ENCODE measurements at regions not wholly inside any gene's neighbourhood (a gene's known extent, or its start where the extent isn't known, plus 50 kb on each side); places are given as distances from the start of the nearest gene placed in this dataset.

- DNase-seq (ENCODE audit: insufficient read length, low spot score) = no peak
- no peak for FAIRE-seq
Observed at GRCh38 chr2:45256867-45257641, 247.8 kb upstream of the SIX2 start.

- FAIRE-seq (peak; percentile 4), DNase-seq (ENCODE audit: insufficient read length, low spot score) (no peak)
Observed at GRCh38 chr2:45256173-45256866, 247.1 kb upstream of the SIX2 start.

GRCh38 chr2:45255563-45255962 lies 246.3 kb upstream of the SIX2 start:
- FAIRE-seq = no peak
- DNase-seq (ENCODE audit: insufficient read length, low spot score) = no peak

GRCh38 chr2:45254025-45254424 lies 244.8 kb upstream of the SIX2 start:
- DNase-seq (ENCODE audit: insufficient read length, low spot score) = no peak
- no peak for FAIRE-seq

GRCh38 chr2:45253151-45253550 lies 243.9 kb upstream of the SIX2 start:
- FAIRE-seq = no peak

GRCh38 chr2:45250176-45250575 lies 240.9 kb upstream of the SIX2 start:
- no peak for DNase-seq (ENCODE audit: insufficient read length, low spot score)
- FAIRE-seq = no peak

More at GRCh38 chr2:45253151-45253550, 243.9 kb upstream of the SIX2 start:
- no peak for DNase-seq (ENCODE audit: insufficient read length, low spot score)

GRCh38 chr2:45248214-45248613 lies 239.0 kb upstream of the SIX2 start:
- DNase-seq (ENCODE audit: insufficient read length, low spot score) (no peak), FAIRE-seq (no peak)

GRCh38 chr2:45244928-45245327 lies 235.7 kb upstream of the SIX2 start:
- FAIRE-seq = no peak

GRCh38 chr2:45242161-45242741 lies 233.0 kb upstream of the SIX2 start:
- no peak for DNase-seq (ENCODE audit: insufficient read length, low spot score)
- peak; percentile 59 for FAIRE-seq

More at GRCh38 chr2:45244928-45245327, 235.7 kb upstream of the SIX2 start:
- DNase-seq (ENCODE audit: insufficient read length, low spot score) = no peak

GRCh38 chr2:45241061-45241561 lies 231.9 kb upstream of the SIX2 start:
- FAIRE-seq (peak; percentile 20), DNase-seq (ENCODE audit: insufficient read length, low spot score) (no peak)

- FAIRE-seq (peak; percentile 90), DNase-seq (ENCODE audit: insufficient read length, low spot score) (peak; percentile 89)
Observed at GRCh38 chr2:45237850-45238542, 228.7 kb upstream of the SIX2 start.

- DNase-seq (ENCODE audit: insufficient read length, low spot score) = peak; percentile 25
Observed at GRCh38 chr2:45237128-45237527, 227.9 kb upstream of the SIX2 start.

GRCh38 chr2:45236268-45236667 lies 227.0 kb upstream of the SIX2 start:
- FAIRE-seq = peak; percentile 4
- DNase-seq (ENCODE audit: insufficient read length, low spot score) = no peak

More at GRCh38 chr2:45237128-45237527, 227.9 kb upstream of the SIX2 start:
- no peak for FAIRE-seq

GRCh38 chr2:45233301-45233700 lies 224.0 kb upstream of the SIX2 start:
- no peak for FAIRE-seq
- DNase-seq (ENCODE audit: insufficient read length, low spot score) = no peak

GRCh38 chr2:45232818-45233217 lies 223.6 kb upstream of the SIX2 start:
- FAIRE-seq = no peak
- DNase-seq (ENCODE audit: insufficient read length, low spot score) = no peak

- FAIRE-seq = no peak
Observed at GRCh38 chr2:45229411-45229810, 220.2 kb upstream of the SIX2 start.

GRCh38 chr2:45227347-45227746 lies 218.1 kb upstream of the SIX2 start:
- FAIRE-seq (no peak), DNase-seq (ENCODE audit: insufficient read length, low spot score) (no peak)

More at GRCh38 chr2:45229411-45229810, 220.2 kb upstream of the SIX2 start:
- no peak for DNase-seq (ENCODE audit: insufficient read length, low spot score)

- DNase-seq (ENCODE audit: insufficient read length, low spot score) (no peak), FAIRE-seq (no peak)
Observed at GRCh38 chr2:45224993-45225380, 215.7 kb upstream of the SIX2 start.

- DNase-seq (ENCODE audit: insufficient read length, low spot score) (no peak), FAIRE-seq (no peak)
Observed at GRCh38 chr2:45224321-45224992, 215.2 kb upstream of the SIX2 start.

- DNase-seq (ENCODE audit: insufficient read length, low spot score) = no peak
- FAIRE-seq = no peak
Observed at GRCh38 chr2:45223531-45223930, 214.3 kb upstream of the SIX2 start.

Data from HTR-8/SVneo (cell line).